ENCODE measurements at regions not wholly inside any gene's neighbourhood (a gene's known extent, or its start where the extent isn't known, plus 50 kb on each side); places are given as distances from the start of the nearest gene placed in this dataset.

DNA sequence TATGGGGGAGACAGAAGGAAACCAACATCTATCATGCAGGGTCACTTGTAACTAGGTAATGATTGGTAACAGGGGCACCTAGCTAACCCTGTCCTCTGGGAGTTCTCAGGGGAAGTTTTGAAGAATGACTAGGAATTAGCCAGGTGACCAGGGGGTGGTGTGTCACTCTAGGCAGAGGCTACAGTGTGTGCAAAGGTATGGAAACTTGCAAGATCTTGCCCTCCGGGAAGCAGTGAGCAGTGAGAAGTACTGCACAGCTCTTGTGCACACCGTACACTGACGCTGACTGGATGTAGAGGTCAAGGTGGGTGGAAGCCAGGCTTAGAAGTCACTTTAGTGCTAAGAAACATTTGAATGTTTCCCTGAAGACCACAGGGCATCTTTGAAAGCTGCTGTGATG is 62.9 kb upstream of the LMO4 start:
- H3K4me3 ChIP-seq = no peak overlapping the region
- no peaks in the 10 kb centered on the region for H3K36me3 ChIP-seq
- H3K27ac ChIP-seq = no peak overlapping the region
- no peaks in the 10 kb centered on the region for H3K27me3 ChIP-seq (ENCODE audit: low read depth)
- no peak for DNase-seq
- intact Hi-C loops (cut with DNase I) = no loop called here
- no peaks in the 10 kb centered on the region for H3K9me3 ChIP-seq
- no peaks in the 10 kb centered on the region for H3K4me1 ChIP-seq
- TF ChIP-seq, protein P1, sequence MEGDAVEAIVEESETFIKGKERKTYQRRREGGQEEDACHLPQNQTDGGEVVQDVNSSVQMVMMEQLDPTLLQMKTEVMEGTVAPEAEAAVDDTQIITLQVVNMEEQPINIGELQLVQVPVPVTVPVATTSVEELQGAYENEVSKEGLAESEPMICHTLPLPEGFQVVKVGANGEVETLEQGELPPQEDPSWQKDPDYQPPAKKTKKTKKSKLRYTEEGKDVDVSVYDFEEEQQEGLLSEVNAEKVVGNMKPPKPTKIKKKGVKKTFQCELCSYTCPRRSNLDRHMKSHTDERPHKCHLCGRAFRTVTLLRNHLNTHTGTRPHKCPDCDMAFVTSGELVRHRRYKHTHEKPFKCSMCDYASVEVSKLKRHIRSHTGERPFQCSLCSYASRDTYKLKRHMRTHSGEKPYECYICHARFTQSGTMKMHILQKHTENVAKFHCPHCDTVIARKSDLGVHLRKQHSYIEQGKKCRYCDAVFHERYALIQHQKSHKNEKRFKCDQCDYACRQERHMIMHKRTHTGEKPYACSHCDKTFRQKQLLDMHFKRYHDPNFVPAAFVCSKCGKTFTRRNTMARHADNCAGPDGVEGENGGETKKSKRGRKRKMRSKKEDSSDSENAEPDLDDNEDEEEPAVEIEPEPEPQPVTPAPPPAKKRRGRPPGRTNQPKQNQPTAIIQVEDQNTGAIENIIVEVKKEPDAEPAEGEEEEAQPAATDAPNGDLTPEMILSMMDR (IDR thresholded peaks at IDR 0.05) = no peak
- no peak for ATAC-seq

DNA sequence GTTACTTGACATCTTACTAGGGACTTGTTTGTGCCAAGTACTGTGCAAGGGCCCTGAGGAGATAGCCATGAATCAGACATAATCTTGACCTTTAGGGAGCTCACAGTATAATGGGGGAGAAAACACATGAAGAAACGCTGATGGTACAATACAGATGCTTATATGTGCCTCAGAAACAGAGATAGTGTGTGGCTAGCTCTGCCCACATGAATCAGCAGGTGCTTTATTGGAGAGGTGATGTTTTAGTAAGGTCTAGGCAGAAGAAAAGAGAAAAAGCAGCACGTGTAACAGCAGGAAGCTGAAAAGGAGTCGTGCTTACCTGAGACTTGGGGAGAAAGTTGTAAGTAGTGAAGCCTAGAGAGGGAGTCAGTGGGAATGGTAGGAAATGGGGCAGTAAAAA is 60.6 kb upstream of the LMO4 start:
- Histone ChIP-seq H3K4me3 (no peak overlapping the region), H3K4me1 (no peaks in the 10 kb centered on the region), H3K9me3 (no peaks in the 10 kb centered on the region), H3K27ac (no peak overlapping the region), H3K36me3 (no peaks in the 10 kb centered on the region), H3K27me3 (ENCODE audit: low read depth) (no peaks in the 10 kb centered on the region)
- ATAC-seq = no peak
- TF ChIP-seq, protein P1 (IDR thresholded peaks at IDR 0.05) = no peak
- intact Hi-C loops (cut with DNase I) = no loop called here
- no peak for DNase-seq

DNA sequence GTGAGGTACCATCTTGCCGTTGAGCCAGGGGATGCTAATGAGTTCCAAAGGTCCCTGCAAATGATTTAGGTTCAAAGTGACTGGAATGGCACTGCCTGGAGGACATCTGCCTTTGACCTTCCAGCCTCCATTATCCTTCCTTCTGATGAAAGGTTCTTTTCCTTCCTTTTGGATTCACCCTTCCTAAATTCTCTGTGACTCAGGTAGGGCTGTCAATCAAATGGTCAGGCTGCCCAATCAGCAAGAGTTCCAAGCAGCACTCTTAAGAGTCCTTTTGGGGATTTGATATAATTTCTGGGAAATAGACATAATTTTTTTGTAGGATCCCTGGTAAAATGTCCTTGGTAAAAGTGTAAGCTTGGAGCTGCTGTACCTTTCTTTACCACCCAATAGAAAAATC is 58.8 kb upstream of the LMO4 start:
- intact Hi-C loops (cut with DNase I) = no loop called here
- Histone ChIP-seq H3K27ac (no peak overlapping the region), H3K4me1 (no peaks in the 10 kb centered on the region), H3K27me3 (ENCODE audit: low read depth) (no peaks in the 10 kb centered on the region), H3K36me3 (no peaks in the 10 kb centered on the region), H3K4me3 (no peak overlapping the region), H3K9me3 (no peaks in the 10 kb centered on the region)
- DNase-seq = no peak
- no peak for ATAC-seq
- TF ChIP-seq, protein P1 (IDR thresholded peaks at IDR 0.05) = no peak

DNA sequence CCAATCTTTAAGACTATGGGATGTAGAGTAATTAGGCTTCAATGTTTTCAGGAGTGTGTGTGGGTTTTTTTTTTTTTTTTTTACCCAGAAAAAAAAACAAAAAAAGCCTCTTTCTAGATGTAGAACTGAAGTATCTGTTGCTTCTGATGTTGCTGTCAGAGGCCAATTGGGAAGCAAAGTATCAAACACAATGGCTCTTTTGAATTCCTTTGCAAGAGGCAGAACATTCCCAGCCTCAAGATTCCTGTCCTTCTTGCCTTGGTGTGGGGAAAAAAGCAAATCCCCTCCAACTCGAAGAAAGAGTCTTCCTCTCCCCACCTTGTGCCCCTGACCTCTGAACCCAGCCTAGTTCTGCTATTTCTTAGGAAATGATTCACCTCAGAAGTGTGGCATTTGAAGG is 55.4 kb upstream of the LMO4 start:
- H3K9me3 ChIP-seq = no peaks in the 10 kb centered on the region
- TF ChIP-seq, protein P1 (IDR thresholded peaks at IDR 0.05) = no peak

DNA sequence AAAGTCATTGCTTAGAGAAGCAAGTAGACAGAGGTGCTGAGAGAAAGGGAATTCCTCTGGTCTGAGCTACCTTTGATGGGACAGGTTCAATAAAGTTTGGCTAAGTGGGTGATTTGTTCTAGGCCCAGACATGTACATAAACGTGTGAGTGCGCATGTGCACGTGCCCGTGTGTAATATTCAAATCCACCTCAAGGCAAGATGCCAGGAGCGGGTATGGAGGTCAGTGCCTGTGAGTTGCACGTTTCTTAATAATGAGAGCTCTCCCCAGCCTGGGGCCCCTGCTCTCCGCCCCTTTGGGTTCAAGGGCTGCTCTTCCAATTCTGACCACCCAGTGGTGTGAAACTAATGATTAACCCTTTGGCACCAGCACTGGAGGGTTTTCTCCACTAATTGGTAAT is 53.8 kb upstream of the LMO4 start:
- intact Hi-C loops (cut with DNase I) = no loop called here
- Histone ChIP-seq H3K9me3 (no peaks in the 10 kb centered on the region), H3K27ac (no peak overlapping the region), H3K4me3 (no peak overlapping the region), H3K27me3 (ENCODE audit: low read depth) (no peaks in the 10 kb centered on the region), H3K36me3 (no peaks in the 10 kb centered on the region), H3K4me1 (no peaks in the 10 kb centered on the region)
- TF ChIP-seq, protein P1 (IDR thresholded peaks at IDR 0.05) = no peak
- DNase-seq = no peak
- ATAC-seq = no peak

More for the DNA sequence above, 55.4 kb upstream of the LMO4 start:
- Histone ChIP-seq H3K27ac (no peak overlapping the region), H3K4me1 (no peaks in the 10 kb centered on the region), H3K27me3 (ENCODE audit: low read depth) (no peaks in the 10 kb centered on the region), H3K36me3 (no peaks in the 10 kb centered on the region), H3K4me3 (no peak overlapping the region)
- DNase-seq (no peak), ATAC-seq (no peak)
- intact Hi-C loops (cut with DNase I) = no loop called here
